ENCODE measurements at regions not wholly inside any gene's neighbourhood (a gene's known extent, or its start where the extent isn't known, plus 50 kb on each side); places are given as distances from the start of the nearest gene placed in this dataset.

- no peaks in the 10 kb centered on the region for H3K9me3 Mint-ChIP-seq (ENCODE audit: unreplicated experiment)
- BruUV-seq (replicated peaks), result no TSS peak
- intact Hi-C loops (cut with micrococcal nuclease; ENCODE audit: unreplicated experiment), result no loop called here
- H3K4me3 Mint-ChIP-seq (ENCODE audit: unreplicated experiment), result no peak overlapping the region
- H3K4me1 ChIP-seq, result no peaks in the 10 kb centered on the region
- H3K4me1 Mint-ChIP-seq (ENCODE audit: low read depth, unreplicated experiment), result no peaks in the 10 kb centered on the region
- H3K4me3 ChIP-seq (ENCODE audit: low read depth, low read length), result no peak overlapping the region
- no peaks in the 10 kb centered on the region for H3K9me3 ChIP-seq
- no peaks in the 10 kb centered on the region for H3K27me3 ChIP-seq (replicated peaks; ENCODE audit: control insufficient read depth, insufficient read depth, low read length)
- ChIA-PET POLR2A (no interaction called here), CTCF (no interaction called here)
- TF ChIP-seq CTCF (IDR thresholded peaks at IDR 0.05; ENCODE audit: insufficient read depth in 1 of 2, low read depth in 1 of 2, low read length in 1 of 2, severe bottlenecking in 1 of 2, unreplicated experiment in 1 of 2), result no peak
- no peak overlapping the region for H3K27ac Mint-ChIP-seq (ENCODE audit: unreplicated experiment)
- H3K27me3 Mint-ChIP-seq (ENCODE audit: insufficient read depth, unreplicated experiment), result peaks cover 30% of the 10 kb centered on the region
- no peak for DNase-seq
- no peaks in the 10 kb centered on the region for H3K36me3 Mint-ChIP-seq (ENCODE audit: insufficient read depth, unreplicated experiment)
- H3K36me3 ChIP-seq (ENCODE audit: control insufficient read depth, insufficient read depth, low read length), result no peaks in the 10 kb centered on the region
Observed at GRCh38 chr10:120174491-120174890, 282.0 kb downstream of the SEC23IP start.

GRCh38 chr10:120177330-120177729 lies 279.7 kb upstream of the PLPP4 start:
- TF ChIP-seq CTCF (IDR thresholded peaks at IDR 0.05; ENCODE audit: insufficient read depth in 1 of 2, low read depth in 1 of 2, low read length in 1 of 2, severe bottlenecking in 1 of 2, unreplicated experiment in 1 of 2), result no peak
- DNase-seq, result no peak
- intact Hi-C loops (cut with micrococcal nuclease; ENCODE audit: unreplicated experiment), result no loop called here
- Mint-ChIP-seq H3K9me3 (ENCODE audit: unreplicated experiment) (no peaks in the 10 kb centered on the region), H3K4me3 (ENCODE audit: unreplicated experiment) (no peak overlapping the region), H3K27me3 (ENCODE audit: insufficient read depth, unreplicated experiment) (peaks cover 16% of the 10 kb centered on the region), H3K4me1 (ENCODE audit: low read depth, unreplicated experiment) (no peaks in the 10 kb centered on the region), H3K27ac (ENCODE audit: unreplicated experiment) (no peak overlapping the region), H3K36me3 (ENCODE audit: insufficient read depth, unreplicated experiment) (no peaks in the 10 kb centered on the region)
- ChIA-PET CTCF (no interaction called here), POLR2A (no interaction called here)
- Histone ChIP-seq H3K9me3 (no peaks in the 10 kb centered on the region), H3K36me3 (ENCODE audit: control insufficient read depth, insufficient read depth, low read length) (no peaks in the 10 kb centered on the region), H3K27me3 (replicated peaks; ENCODE audit: control insufficient read depth, insufficient read depth, low read length) (no peaks in the 10 kb centered on the region), H3K4me1 (no peaks in the 10 kb centered on the region), H3K4me3 (ENCODE audit: low read depth, low read length) (no peak overlapping the region)
- BruUV-seq (replicated peaks), result no TSS peak

GRCh38 chr10:120180160-120180559 lies 276.9 kb upstream of the PLPP4 start:
- peaks cover 11% of the 10 kb centered on the region for H3K27me3 Mint-ChIP-seq (ENCODE audit: insufficient read depth, unreplicated experiment)

More at GRCh38 chr10:120180160-120180559, 276.9 kb upstream of the PLPP4 start:
- no peaks in the 10 kb centered on the region for H3K36me3 ChIP-seq (ENCODE audit: control insufficient read depth, insufficient read depth, low read length)
- Mint-ChIP-seq H3K36me3 (ENCODE audit: insufficient read depth, unreplicated experiment) (no peaks in the 10 kb centered on the region), H3K4me1 (ENCODE audit: low read depth, unreplicated experiment) (no peaks in the 10 kb centered on the region), H3K4me3 (ENCODE audit: unreplicated experiment) (no peak overlapping the region), H3K9me3 (ENCODE audit: unreplicated experiment) (no peaks in the 10 kb centered on the region), H3K27ac (ENCODE audit: unreplicated experiment) (no peak overlapping the region)
- no TSS peak for BruUV-seq (replicated peaks)
- intact Hi-C loops (cut with micrococcal nuclease; ENCODE audit: unreplicated experiment), result no loop called here
- no peak for TF ChIP-seq CTCF (IDR thresholded peaks at IDR 0.05; ENCODE audit: insufficient read depth in 1 of 2, low read depth in 1 of 2, low read length in 1 of 2, severe bottlenecking in 1 of 2, unreplicated experiment in 1 of 2)
- no peaks in the 10 kb centered on the region for H3K27me3 ChIP-seq (replicated peaks; ENCODE audit: control insufficient read depth, insufficient read depth, low read length)
- CTCF ChIA-PET, result interaction anchor here (0.6 kb wide), 1 partner anchor 21 kb away, joined by 8 read pairs; no protein-coding TSS in a partner anchor
- POLR2A ChIA-PET, result no interaction called here
- H3K4me1 ChIP-seq, result no peaks in the 10 kb centered on the region
- no peak overlapping the region for H3K4me3 ChIP-seq (ENCODE audit: low read depth, low read length)
- no peak for DNase-seq
- no peaks in the 10 kb centered on the region for H3K9me3 ChIP-seq

Data from Caco-2 (cell line).